Heart left ventricle (tissue), 16 donors: ENCODE measurements at regions not wholly inside any gene's neighbourhood (a gene's known extent, or its start where the extent isn't known, plus 50 kb on each side); places are given as distances from the start of the nearest gene placed in this dataset.
"Not testable (repeated sequence)": the region's sequence is repeated elsewhere in the genome, so short reads cannot be mapped to it uniquely, and the experiment has no call there.

ENCODE experiments used
- ATAC-seq, 4 donors: fragments of 200-7000 bp; cut with Tn5 transposase; one replicate each; pipeline ENCODE4 v1.9.1; 2020 to 2022; ENCODE audit warnings: moderate library complexity in 4 of 4, mild to moderate bottlenecking in 3 of 4, moderate number of reproducible peaks in 1 of 4
- DNase-seq, 5 donors: peaks; one replicate each; pipeline ENCODE4 v3.0.0-alpha.2; 2020
- H3K27ac ChIP-seq, 12 donors: fragments of 200-600 bp; sonication (generic) in 4 of 12; one replicate each; pipeline versions ENCODE4 v1.5.0 to v1.8.0; 2016 to 2022; ENCODE audit warnings: mild to moderate bottlenecking in 2 of 12
- H3K27me3 ChIP-seq, 9 donors: fragments of 200-600 bp; sonication (generic) in 2 of 9; one replicate each; pipeline versions ENCODE4 v1.5.1 to v1.8.0; 2016 to 2022; ENCODE audit warnings: mild to moderate bottlenecking in 3 of 9
- H3K36me3 ChIP-seq, 9 donors: fragments of 200-600 bp; sonication (generic) in 2 of 9; one replicate each; pipeline versions ENCODE4 v1.5.0 to v1.8.0; 2018 to 2022; ENCODE audit warnings: mild to moderate bottlenecking in 2 of 9
- H3K4me1 ChIP-seq, 12 donors: fragments of 200-600 bp; sonication (generic) in 4 of 12; one replicate each; pipeline versions ENCODE4 v1.5.0 to v1.8.0; 2016 to 2022; ENCODE audit warnings: mild to moderate bottlenecking in 3 of 12
- H3K4me3 ChIP-seq, 12 donors: fragments of 200-600 bp; sonication (generic) in 4 of 12; one replicate each; pipeline versions ENCODE4 v1.5.0 to v1.8.0; 2017 to 2022; ENCODE audit warnings: mild to moderate bottlenecking in 9 of 12, moderate library complexity in 4 of 12
- H3K9me3 ChIP-seq, 12 donors: fragments of 200-600 bp; sonication (generic) in 4 of 12; one replicate each; pipeline versions ENCODE4 v1.5.0 to v1.8.0; 2016 to 2022; ENCODE audit warnings: mild to moderate bottlenecking in 1 of 12
- POLR2A ChIP-seq, 2 donors: fragments of 450-650 bp; IDR thresholded peaks; one replicate each; pipeline ENCODE4 v1.6.1; 2017; ENCODE audit warnings: antibody characterized with exemption in 2 of 2, mild to moderate bottlenecking in 2 of 2, moderate library complexity in 2 of 2
- WGBS, 4 donors: extraction: QIAGEN DNeasy Blood & Tissue Kit in 2 of 4; methylation state at CpG; one replicate each; pipeline versions ENCODE4 v1.1.5 to v1.1.7; 2013 to 2018; 5-methylcytosine and 5-hydroxymethylcytosine counted together
- intact Hi-C, 10 donors: fragments of 100-400 bp; cut with DNase I; formaldehyde crosslinking; loops; one replicate each; pipeline versions ENCODE4 v1.11.1 to v1.14.2; 2022
- TF ChIP-seq, protein P1 (sequence below), 12 donors: fragments of 200-600 bp; sonication (generic) in 4 of 12; IDR thresholded peaks; one replicate each; pipeline versions ENCODE4 v1.5.0 to v1.8.0; 2018 to 2022; ENCODE audit warnings: antibody characterized with exemption in 12 of 12, mild to moderate bottlenecking in 5 of 12
- donor health status: ischemic (EF 13 %, LVEDD 7.1; RV severe dilation, severe dysfunction).
- donor health status: healthy with polysubstance abuse.
- donor health status: DM: no; HTN: yes; CAD: no.
- donor health status: DM: no; HTN: no; CAD: no.
- donor health status: ischemic (EF 25% LVEDD 6.9; RV normal size, moderate dysfunction).
- donor health status: ischemic (EF 25% LVEDD 5.7; RV mildly dilated, moderate dysfunction).
- donor health status: healthy.
- donor health status: DM: yes; HTN: yes; CAD: no.
- donor health status: ischemic (EF 35%, LVEDD 5.7; RV mildly dilated, moderate dysfunction).
- donor health status: nonischemic (EF 11% LVEDD 7.7; RV severe dilation, severe dysfunction).
- donor health status: DM: yes; HTN: yes; CAD: no.
- donor health status: PGD.
- donor health status: ischemic (EF 29% LVEDD 5.4; RV normal size, mild dysfunction).
- donor health status: nonischemic (EF 23%, LVEDD 6.1; RV moderate dilation, normal function).

DNA sequence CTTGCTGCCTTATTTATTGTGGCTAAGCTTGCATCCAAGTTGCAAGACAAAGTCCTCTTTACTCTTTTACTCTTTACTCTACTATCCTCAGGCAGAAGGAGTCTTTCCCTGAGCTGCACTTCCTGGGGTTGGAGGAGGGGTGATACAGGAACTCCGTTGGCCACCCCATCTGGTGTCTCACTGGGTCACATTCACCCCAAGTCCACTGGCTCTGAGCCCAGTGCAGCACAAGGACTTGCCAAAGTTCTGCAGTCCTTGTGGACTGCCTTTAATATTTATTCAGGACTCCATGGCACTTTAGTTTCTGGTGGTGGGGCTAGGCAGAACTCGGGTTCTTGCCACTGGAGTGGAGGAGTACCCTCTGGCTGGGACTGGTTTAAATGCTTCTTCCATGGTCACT is 165.4 kb upstream of the KCNH8 start:
- no peak overlapping the region for H3K27ac ChIP-seq
- 18 to 77% (median 48%) methylated on average over 1 to 2 of the region's 2 CpGs for WGBS, 4 donors
- no peaks in the 10 kb centered on the region for H3K9me3 ChIP-seq
- DNase-seq (no peak), ATAC-seq (no peak)
- no peak overlapping the region for H3K4me3 ChIP-seq
- no peaks in the 10 kb centered on the region for H3K36me3 ChIP-seq
- H3K27me3 ChIP-seq: no peaks in the 10 kb centered on the region
- no peaks in the 10 kb centered on the region for H3K4me1 ChIP-seq
- TF ChIP-seq, protein P1, sequence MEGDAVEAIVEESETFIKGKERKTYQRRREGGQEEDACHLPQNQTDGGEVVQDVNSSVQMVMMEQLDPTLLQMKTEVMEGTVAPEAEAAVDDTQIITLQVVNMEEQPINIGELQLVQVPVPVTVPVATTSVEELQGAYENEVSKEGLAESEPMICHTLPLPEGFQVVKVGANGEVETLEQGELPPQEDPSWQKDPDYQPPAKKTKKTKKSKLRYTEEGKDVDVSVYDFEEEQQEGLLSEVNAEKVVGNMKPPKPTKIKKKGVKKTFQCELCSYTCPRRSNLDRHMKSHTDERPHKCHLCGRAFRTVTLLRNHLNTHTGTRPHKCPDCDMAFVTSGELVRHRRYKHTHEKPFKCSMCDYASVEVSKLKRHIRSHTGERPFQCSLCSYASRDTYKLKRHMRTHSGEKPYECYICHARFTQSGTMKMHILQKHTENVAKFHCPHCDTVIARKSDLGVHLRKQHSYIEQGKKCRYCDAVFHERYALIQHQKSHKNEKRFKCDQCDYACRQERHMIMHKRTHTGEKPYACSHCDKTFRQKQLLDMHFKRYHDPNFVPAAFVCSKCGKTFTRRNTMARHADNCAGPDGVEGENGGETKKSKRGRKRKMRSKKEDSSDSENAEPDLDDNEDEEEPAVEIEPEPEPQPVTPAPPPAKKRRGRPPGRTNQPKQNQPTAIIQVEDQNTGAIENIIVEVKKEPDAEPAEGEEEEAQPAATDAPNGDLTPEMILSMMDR (IDR thresholded peaks at IDR 0.05): no peak
- no peak for TF ChIP-seq POLR2A (IDR thresholded peaks at IDR 0.05)
- intact Hi-C loops: loop anchor here in 1 of 10 donors (10.0 kb wide), 1 partner anchor 418 kb away; no protein-coding TSS in a partner anchor

DNA sequence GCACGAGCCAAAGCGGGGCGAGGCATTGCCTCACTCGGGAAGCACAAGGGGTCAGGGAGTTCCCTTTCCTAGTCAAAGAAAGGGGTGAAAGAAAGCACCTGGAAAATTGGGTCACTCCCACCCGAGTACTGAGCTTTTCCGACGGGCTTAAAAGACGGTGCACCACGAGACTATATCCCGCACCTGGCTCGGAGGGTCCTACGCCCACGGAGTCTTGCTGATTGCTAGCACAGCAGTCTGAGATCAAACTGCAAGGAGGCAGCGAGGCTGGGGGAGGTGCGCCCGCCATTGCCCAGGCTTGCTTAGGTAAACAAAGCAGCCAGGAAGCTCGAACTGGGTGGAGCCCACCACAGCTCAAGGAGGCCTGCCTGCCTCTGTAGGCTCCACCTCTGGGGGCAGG is 172.2 kb upstream of the KCNH8 start:
- WGBS, 4 donors: 80 to 83% (median 82%) methylated on average over 17 of the region's 17 CpGs
- H3K4me3 ChIP-seq, ATAC-seq, H3K4me1 ChIP-seq, H3K27ac ChIP-seq, intact Hi-C loops, H3K27me3 ChIP-seq, H3K36me3 ChIP-seq, DNase-seq: not testable (repeated sequence)
- peaks cover 0 to 23% (median 11%) of the 10 kb centered on the region in 12 donors for H3K9me3 ChIP-seq

DNA sequence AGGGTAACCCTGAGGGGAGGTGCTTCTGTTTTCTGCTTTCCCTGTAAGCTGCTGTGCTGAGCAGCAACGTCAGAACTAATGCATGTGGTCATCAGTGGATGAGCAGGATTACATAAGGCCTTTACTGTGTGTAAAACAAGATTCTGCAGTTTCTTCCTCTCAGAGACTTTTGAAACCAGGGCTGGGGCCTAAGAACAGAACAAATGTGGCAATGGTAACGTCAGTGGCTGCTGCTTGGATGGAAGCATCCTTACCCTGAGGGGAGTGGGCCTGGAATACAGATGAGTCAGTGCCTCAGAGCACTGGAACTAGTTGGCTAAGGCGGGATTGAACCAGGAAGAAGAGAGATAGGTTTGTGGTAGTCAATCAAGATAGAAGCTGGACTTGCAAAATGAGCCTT is 180.2 kb upstream of the KCNH8 start:
- H3K27me3 ChIP-seq: no peaks in the 10 kb centered on the region
- ATAC-seq (no peak), DNase-seq (no peak)
- no peak overlapping the region for H3K4me3 ChIP-seq
- no peaks in the 10 kb centered on the region for H3K36me3 ChIP-seq
- peaks cover 0 to 13% (median 5%) of the 10 kb centered on the region in 12 donors for H3K9me3 ChIP-seq
- intact Hi-C loops: no loop called here
- H3K27ac ChIP-seq: no peak overlapping the region
- 53 to 78% (median 62%) methylated on average over 3 of the region's 3 CpGs for WGBS, 4 donors
- H3K4me1 ChIP-seq: no peaks in the 10 kb centered on the region
- no peak for TF ChIP-seq POLR2A (IDR thresholded peaks at IDR 0.05)
- TF ChIP-seq, protein P1 (IDR thresholded peaks at IDR 0.05): no peak

DNA sequence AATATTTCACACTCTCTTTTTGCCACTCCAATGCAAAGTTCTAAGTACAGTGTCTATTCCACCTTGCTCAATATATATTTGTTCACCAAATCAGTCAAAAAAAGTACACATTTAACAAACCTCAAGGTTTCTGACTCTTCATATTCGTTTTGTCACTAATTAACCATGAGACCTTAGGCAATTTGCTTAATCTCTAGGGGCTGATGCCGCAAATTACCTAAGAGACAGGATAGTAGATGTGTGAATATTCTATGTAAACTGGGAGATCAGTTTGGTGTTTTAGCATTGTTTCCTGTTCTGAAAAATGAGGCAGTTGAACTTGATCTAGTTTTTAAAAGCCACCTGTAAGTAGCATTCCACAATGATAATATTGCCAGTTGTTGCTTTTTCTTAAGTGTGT is 182.5 kb upstream of the KCNH8 start:
- Histone ChIP-seq H3K4me1 (no peaks in the 10 kb centered on the region), H3K9me3 (peaks cover 0 to 5% (median 0%) of the 10 kb centered on the region in 12 donors), H3K27me3 (no peaks in the 10 kb centered on the region), H3K4me3 (no peak overlapping the region), H3K27ac (no peak overlapping the region), H3K36me3 (no peaks in the 10 kb centered on the region)
- intact Hi-C loops: no loop called here
- ATAC-seq: no peak
- 68 to 80% (median 74%) methylated on average over 2 of the region's 2 CpGs for WGBS, 4 donors
- DNase-seq: no peak
- TF ChIP-seq, protein P1 (IDR thresholded peaks at IDR 0.05): no peak
- TF ChIP-seq POLR2A (IDR thresholded peaks at IDR 0.05): no peak

DNA sequence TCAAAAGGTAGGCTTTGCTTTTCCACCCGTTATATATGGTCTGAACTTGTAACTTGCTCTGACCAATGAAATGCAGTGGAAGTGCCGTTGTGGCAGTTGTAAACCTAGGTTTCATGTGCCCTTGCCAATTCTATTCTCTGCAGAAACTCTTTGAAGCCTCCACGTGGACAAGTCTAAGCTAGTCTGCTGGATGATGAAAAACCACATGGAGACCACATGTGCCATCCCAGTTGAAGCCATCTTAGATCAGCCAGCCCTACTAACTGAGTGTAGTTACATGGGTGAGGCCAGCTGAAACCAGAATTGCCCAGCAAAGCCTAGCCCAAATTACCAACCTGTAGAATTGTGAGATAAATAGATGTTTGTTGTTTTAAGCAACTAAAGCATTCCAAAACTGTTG is 183.7 kb upstream of the KCNH8 start:
- Histone ChIP-seq H3K9me3 (peaks cover 0 to 5% (median 0%) of the 10 kb centered on the region in 12 donors), H3K27me3 (no peaks in the 10 kb centered on the region), H3K4me3 (no peak overlapping the region), H3K27ac (no peak overlapping the region), H3K36me3 (no peaks in the 10 kb centered on the region), H3K4me1 (no peaks in the 10 kb centered on the region)
- no peak for TF ChIP-seq POLR2A (IDR thresholded peaks at IDR 0.05)
- TF ChIP-seq, protein P1 (IDR thresholded peaks at IDR 0.05): no peak
- DNase-seq: no peak
- 66 to 74% (median 70%) methylated on average over 3 of the region's 3 CpGs for WGBS, 4 donors
- no peak for ATAC-seq
- intact Hi-C loops: no loop called here
